ENCODE measurements at regions not wholly inside any gene's neighbourhood (a gene's known extent, or its start where the extent isn't known, plus 50 kb on each side); places are given as distances from the start of the nearest gene placed in this dataset.
"Not testable (repeated sequence)": the region's sequence is repeated elsewhere in the genome, so short reads cannot be mapped to it uniquely, and the experiment has no call there.

DNA sequence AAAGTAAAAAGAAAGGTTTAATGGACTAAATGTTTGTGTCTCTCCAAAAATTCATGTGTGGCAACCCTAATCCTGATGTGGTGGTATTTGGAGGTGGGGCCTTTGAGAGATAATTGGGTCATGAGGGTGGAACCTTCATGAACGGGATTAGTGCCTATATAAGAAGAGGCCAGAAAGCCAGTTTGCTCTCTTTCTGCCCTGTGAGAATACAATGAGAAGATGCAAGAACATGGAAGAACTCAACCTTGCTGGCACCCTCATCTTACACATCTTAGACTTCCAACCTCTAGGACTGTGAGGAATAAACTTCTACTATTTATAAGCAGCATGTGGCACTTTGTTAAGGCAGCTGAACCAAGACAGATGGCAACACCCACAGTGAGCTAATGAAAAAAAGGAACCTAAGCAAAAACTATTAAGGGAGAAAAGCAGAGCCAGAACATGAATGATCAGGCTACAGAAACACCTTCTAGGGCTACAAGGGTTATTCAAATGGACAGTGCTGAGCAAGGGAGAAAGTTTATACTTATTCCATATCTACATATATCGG, 159.5 kb downstream of the PLK2 start:
- Histone ChIP-seq H3K9me3 (ENCODE audit: control insufficient read depth, insufficient read depth, low read length) (no peaks in the 10 kb centered on the region), H4K20me1 (ENCODE audit: control insufficient read depth, insufficient read depth, low read depth, low read length) (no peaks in the 10 kb centered on the region), H3K9me2 (replicated peaks; ENCODE audit: control insufficient read depth, low read length) (no peaks in the 10 kb centered on the region), H3K36me3 (ENCODE audit: control insufficient read depth, low read length) (no peaks in the 10 kb centered on the region), H3K79me2 (ENCODE audit: control insufficient read depth, low read length) (no peaks in the 10 kb centered on the region), H3K4me2 (ENCODE audit: low read length) (no peak overlapping the region), H3K27ac (ENCODE audit: low read depth, low read length) (no peak overlapping the region), H3K27me3 (ENCODE audit: control insufficient read depth, low read length) (no peaks in the 10 kb centered on the region), H3K4me1 (ENCODE audit: control insufficient read depth, low read length) (no peaks in the 10 kb centered on the region), H3K4me3 (ENCODE audit: low read length) (no peak overlapping the region), H3F3A (ENCODE audit: control insufficient read depth, insufficient read depth) (no peaks in the 10 kb centered on the region)
- no peak for TF ChIP-seq EZH2phosphoT487 (IDR thresholded peaks at IDR 0.05; ENCODE audit: borderline replicate concordance, low read length)

DNA sequence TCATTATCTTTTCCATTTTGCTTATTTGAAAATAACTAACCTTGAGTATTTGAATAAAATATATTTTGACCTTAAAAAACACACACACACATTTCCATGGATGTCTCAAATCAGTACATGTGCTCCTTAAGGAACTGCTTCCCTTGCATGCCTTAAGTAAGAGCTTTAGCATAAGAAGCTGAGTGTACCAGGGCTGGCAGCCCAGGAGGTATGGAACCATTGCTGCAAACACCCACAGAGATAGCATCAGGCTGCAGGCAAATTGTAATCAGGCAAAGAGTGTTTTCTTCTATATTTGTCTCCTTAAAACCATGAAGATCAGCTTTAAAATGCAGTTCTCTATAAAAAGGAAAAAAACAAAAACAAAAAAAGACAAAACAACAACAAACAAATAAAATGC, 160.6 kb downstream of the PLK2 start:
- Histone ChIP-seq H3F3A (ENCODE audit: control insufficient read depth, insufficient read depth) (no peaks in the 10 kb centered on the region), H3K9me2 (replicated peaks; ENCODE audit: control insufficient read depth, low read length) (no peaks in the 10 kb centered on the region), H3K79me2 (ENCODE audit: control insufficient read depth, low read length) (no peaks in the 10 kb centered on the region), H3K4me1 (ENCODE audit: control insufficient read depth, low read length) (no peaks in the 10 kb centered on the region), H4K20me1 (ENCODE audit: control insufficient read depth, insufficient read depth, low read depth, low read length) (no peaks in the 10 kb centered on the region), H3K27ac (ENCODE audit: low read depth, low read length) (no peak overlapping the region), H3K27me3 (ENCODE audit: control insufficient read depth, low read length) (no peaks in the 10 kb centered on the region), H3K9me3 (ENCODE audit: control insufficient read depth, insufficient read depth, low read length) (no peaks in the 10 kb centered on the region), H3K4me2 (ENCODE audit: low read length) (no peak overlapping the region), H3K4me3 (ENCODE audit: low read length) (no peak overlapping the region), H3K36me3 (ENCODE audit: control insufficient read depth, low read length) (no peaks in the 10 kb centered on the region)
- TF ChIP-seq, protein P1, sequence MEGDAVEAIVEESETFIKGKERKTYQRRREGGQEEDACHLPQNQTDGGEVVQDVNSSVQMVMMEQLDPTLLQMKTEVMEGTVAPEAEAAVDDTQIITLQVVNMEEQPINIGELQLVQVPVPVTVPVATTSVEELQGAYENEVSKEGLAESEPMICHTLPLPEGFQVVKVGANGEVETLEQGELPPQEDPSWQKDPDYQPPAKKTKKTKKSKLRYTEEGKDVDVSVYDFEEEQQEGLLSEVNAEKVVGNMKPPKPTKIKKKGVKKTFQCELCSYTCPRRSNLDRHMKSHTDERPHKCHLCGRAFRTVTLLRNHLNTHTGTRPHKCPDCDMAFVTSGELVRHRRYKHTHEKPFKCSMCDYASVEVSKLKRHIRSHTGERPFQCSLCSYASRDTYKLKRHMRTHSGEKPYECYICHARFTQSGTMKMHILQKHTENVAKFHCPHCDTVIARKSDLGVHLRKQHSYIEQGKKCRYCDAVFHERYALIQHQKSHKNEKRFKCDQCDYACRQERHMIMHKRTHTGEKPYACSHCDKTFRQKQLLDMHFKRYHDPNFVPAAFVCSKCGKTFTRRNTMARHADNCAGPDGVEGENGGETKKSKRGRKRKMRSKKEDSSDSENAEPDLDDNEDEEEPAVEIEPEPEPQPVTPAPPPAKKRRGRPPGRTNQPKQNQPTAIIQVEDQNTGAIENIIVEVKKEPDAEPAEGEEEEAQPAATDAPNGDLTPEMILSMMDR (IDR thresholded peaks at IDR 0.05; ENCODE audit: low read depth, low read length, poor library complexity, severe bottlenecking) = no peak
- TF ChIP-seq EZH2phosphoT487 (IDR thresholded peaks at IDR 0.05; ENCODE audit: borderline replicate concordance, low read length) = no peak

DNA sequence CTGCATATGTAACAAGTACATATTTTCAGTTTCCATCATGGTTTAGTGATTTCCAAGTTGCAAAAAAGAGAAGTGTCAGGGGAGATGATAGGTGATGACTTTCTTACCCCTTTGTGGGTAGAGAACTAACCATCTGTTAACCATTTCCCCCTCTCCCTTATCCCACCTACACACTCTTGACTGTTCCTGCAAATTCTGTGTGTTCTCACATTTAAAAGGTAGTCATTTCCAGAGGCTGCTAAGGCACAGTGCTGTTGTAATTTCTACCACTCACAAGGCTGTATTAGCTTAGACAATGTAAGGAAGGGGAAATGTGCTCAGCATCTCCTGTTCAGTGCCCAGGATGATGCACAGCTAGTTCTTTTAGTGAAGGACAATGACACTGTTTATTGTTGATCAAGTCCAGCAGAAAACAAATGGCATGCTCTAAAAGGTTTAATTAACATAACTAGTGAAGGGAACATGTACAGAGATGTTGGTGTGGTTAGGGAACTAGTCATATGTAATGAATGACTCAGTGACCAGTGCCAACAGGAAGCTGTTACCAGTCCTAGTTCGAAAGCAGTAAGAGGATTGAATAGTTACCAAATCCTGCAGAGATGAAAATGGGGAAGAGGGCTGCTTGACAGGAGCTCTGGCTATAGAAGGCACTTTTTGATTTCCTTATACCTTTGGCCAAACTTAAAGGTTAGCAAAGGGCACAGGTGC, 165.1 kb downstream of the PLK2 start:
- Histone ChIP-seq H3F3A (ENCODE audit: control insufficient read depth, insufficient read depth) (no peaks in the 10 kb centered on the region), H4K20me1 (ENCODE audit: control insufficient read depth, insufficient read depth, low read depth, low read length) (no peaks in the 10 kb centered on the region), H3K79me2 (ENCODE audit: control insufficient read depth, low read length) (no peaks in the 10 kb centered on the region), H3K9me3 (ENCODE audit: control insufficient read depth, insufficient read depth, low read length) (no peaks in the 10 kb centered on the region), H3K27me3 (ENCODE audit: control insufficient read depth, low read length) (no peaks in the 10 kb centered on the region), H3K27ac (ENCODE audit: low read depth, low read length) (no peak overlapping the region), H3K4me3 (ENCODE audit: low read length) (no peak overlapping the region), H3K4me2 (ENCODE audit: low read length) (no peak overlapping the region), H3K36me3 (ENCODE audit: control insufficient read depth, low read length) (no peaks in the 10 kb centered on the region), H3K4me1 (ENCODE audit: control insufficient read depth, low read length) (no peaks in the 10 kb centered on the region), H3K9me2 (replicated peaks; ENCODE audit: control insufficient read depth, low read length) (no peaks in the 10 kb centered on the region)
- TF ChIP-seq, protein P1 (IDR thresholded peaks at IDR 0.05; ENCODE audit: low read depth, low read length, poor library complexity, severe bottlenecking) = no peak
- TF ChIP-seq EZH2phosphoT487 (IDR thresholded peaks at IDR 0.05; ENCODE audit: borderline replicate concordance, low read length) = no peak

DNA sequence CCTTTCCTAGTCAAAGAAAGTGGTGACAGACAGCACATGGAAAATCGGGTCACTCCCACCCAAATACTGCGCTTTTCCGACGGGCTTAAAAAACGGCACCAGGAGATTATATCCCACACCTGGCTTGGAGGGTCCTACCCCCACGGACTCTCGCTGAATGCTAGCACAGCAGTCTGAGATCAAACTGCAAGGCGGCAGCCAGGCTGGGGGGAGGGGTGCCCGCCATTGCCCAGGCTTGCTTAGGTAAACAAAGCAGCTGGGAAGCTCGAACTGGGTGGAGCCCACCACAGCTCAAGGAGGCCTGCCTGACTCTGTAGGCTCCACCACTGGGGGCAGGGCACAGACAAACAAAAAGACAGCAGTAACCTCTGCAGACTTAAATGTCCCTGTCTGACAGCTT, 171.6 kb downstream of the PLK2 start:
- not testable (repeated sequence) for H3K4me1 ChIP-seq (ENCODE audit: control insufficient read depth, low read length); H3K36me3 ChIP-seq (ENCODE audit: control insufficient read depth, low read length); H3K9me3 ChIP-seq (ENCODE audit: control insufficient read depth, insufficient read depth, low read length); H3K27ac ChIP-seq (ENCODE audit: low read depth, low read length); H3K9me2 ChIP-seq (replicated peaks; ENCODE audit: control insufficient read depth, low read length); H3K27me3 ChIP-seq (ENCODE audit: control insufficient read depth, low read length); H3K4me2 ChIP-seq (ENCODE audit: low read length); H3F3A ChIP-seq (ENCODE audit: control insufficient read depth, insufficient read depth); H3K4me3 ChIP-seq (ENCODE audit: low read length); H4K20me1 ChIP-seq (ENCODE audit: control insufficient read depth, insufficient read depth, low read depth, low read length); H3K79me2 ChIP-seq (ENCODE audit: control insufficient read depth, low read length)

All from DOHH2 (cell line).